AG04450 (cell line): ENCODE measurements at regions not wholly inside any gene's neighbourhood (a gene's known extent, or its start where the extent isn't known, plus 50 kb on each side); places are given as distances from the start of the nearest gene placed in this dataset.

Experiments
- CTCF ChIA-PET: fragments of 300-600, 350-600 bp; formaldehyde crosslinking; extraction: SDS; loops from one replicate; lab custom pipeline; 2022; ENCODE audit warnings: antibody characterized with exemption, inconsistent platforms; lab: Charles Lee
- POLR2A ChIA-PET: fragments of 350-600 bp; formaldehyde crosslinking; extraction: SDS; loops from one replicate; lab custom pipeline; 2021; ENCODE audit warnings: antibody characterized with exemption, inconsistent platforms; lab: Yijun Ruan, JAX
- DNase-seq: peaks from one replicate; pipeline ENCODE4 v3.0.0-alpha.2; 2011; ENCODE audit warnings: low read depth, low spot score
- H3K27ac ChIP-seq: one replicate; pipeline ENCODE4 v1.5.1; 2012; ENCODE audit warnings: low read depth, low read length, control low read depth
- H3K27me3 ChIP-seq: one replicate; pipeline ENCODE4 v1.6.0; 2012; ENCODE audit warnings: low read length; ENCODE audit not compliant: control insufficient read depth, insufficient read depth
- H3K4me3 ChIP-seq: 2 replicates; pipeline ENCODE4 v1.5.1; 2011; ENCODE audit warnings: mild to moderate bottlenecking, low read depth, low read length, control low read depth
- H3K9me3 ChIP-seq: 2 replicates; pipeline ENCODE4 v1.5.1; 2012; ENCODE audit warnings: low read length; ENCODE audit not compliant: control insufficient read depth, insufficient read depth
- TF ChIP-seq, protein P1 (sequence below): IDR thresholded peaks from 2 replicates; pipeline ENCODE4 v1.5.1; 2011; ENCODE audit warnings: low read depth, low read length, control low read depth, inconsistent platforms

GRCh38 chr2:217179854-217180253, 320.0 kb upstream of the TNP1 start:
- Histone ChIP-seq H3K4me3 (no peak overlapping the region), H3K9me3 (no peaks in the 10 kb centered on the region), H3K27ac (no peak overlapping the region), H3K27me3 (no peaks in the 10 kb centered on the region)
- TF ChIP-seq, protein P1, sequence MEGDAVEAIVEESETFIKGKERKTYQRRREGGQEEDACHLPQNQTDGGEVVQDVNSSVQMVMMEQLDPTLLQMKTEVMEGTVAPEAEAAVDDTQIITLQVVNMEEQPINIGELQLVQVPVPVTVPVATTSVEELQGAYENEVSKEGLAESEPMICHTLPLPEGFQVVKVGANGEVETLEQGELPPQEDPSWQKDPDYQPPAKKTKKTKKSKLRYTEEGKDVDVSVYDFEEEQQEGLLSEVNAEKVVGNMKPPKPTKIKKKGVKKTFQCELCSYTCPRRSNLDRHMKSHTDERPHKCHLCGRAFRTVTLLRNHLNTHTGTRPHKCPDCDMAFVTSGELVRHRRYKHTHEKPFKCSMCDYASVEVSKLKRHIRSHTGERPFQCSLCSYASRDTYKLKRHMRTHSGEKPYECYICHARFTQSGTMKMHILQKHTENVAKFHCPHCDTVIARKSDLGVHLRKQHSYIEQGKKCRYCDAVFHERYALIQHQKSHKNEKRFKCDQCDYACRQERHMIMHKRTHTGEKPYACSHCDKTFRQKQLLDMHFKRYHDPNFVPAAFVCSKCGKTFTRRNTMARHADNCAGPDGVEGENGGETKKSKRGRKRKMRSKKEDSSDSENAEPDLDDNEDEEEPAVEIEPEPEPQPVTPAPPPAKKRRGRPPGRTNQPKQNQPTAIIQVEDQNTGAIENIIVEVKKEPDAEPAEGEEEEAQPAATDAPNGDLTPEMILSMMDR: no peak
- CTCF ChIA-PET: interaction anchor here (0.7 kb wide), 1 partner anchor 13 kb away, joined by 3 read pairs; no protein-coding TSS in a partner anchor
- POLR2A ChIA-PET: no interaction called here
- DNase-seq: no peak

- no peaks in the 10 kb centered on the region for H3K9me3 ChIP-seq
- no peak for DNase-seq
- CTCF ChIA-PET: no interaction called here
- POLR2A ChIA-PET: interaction anchor here (0.6 kb wide), 1 partner anchor 485 kb away, joined by 4 read pairs; no protein-coding TSS in a partner anchor
- no peak overlapping the region for H3K4me3 ChIP-seq
- H3K27me3 ChIP-seq: no peaks in the 10 kb centered on the region
- H3K27ac ChIP-seq: no peak overlapping the region
- TF ChIP-seq, protein P1: no peak
Measured at GRCh38 chr2:217178341-217178740, 318.5 kb upstream of the TNP1 start.

DNA sequence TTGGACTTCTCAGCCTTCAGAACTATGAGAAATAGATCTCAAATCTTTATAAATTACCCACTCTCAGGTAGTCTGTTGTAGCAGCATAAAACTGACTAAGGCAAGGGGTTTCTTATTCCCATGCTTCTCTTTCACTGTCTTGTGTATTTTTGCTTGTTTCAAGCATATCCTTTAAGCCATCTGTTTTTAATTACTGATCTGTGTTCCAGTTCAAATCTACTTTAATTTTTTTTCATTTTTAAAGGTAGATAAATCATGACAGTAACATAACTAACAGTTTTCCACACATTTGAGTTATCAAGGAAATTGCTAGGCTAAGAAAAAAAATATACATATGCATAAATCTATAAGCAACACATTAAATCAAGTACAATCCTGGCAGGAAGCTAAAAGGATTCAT, 317.9 kb upstream of the TNP1 start:
- ChIA-PET CTCF (no interaction called here), POLR2A (interaction anchor here (0.6 kb wide), 1 partner anchor 485 kb away, joined by 4 read pairs; no protein-coding TSS in a partner anchor)
- Histone ChIP-seq H3K9me3 (no peaks in the 10 kb centered on the region), H3K4me3 (no peak overlapping the region), H3K27ac (no peak overlapping the region), H3K27me3 (no peaks in the 10 kb centered on the region)
- TF ChIP-seq, protein P1: no peak
- no peak for DNase-seq

- H3K4me3 ChIP-seq: no peak overlapping the region
- ChIA-PET CTCF (interaction anchor here (0.5 to 0.8 kb wide), 3 partner anchors 339 to 769 kb away, joined by 3 read pairs; no protein-coding TSS in a partner anchor), POLR2A (no interaction called here)
- no peaks in the 10 kb centered on the region for H3K9me3 ChIP-seq
- DNase-seq: no peak
- H3K27me3 ChIP-seq: no peaks in the 10 kb centered on the region
- TF ChIP-seq, protein P1: no peak
- no peak overlapping the region for H3K27ac ChIP-seq
Measured at GRCh38 chr2:217171874-217172273, 312.0 kb upstream of the TNP1 start.

- Histone ChIP-seq H3K27ac (no peak overlapping the region), H3K4me3 (no peak overlapping the region), H3K9me3 (no peaks in the 10 kb centered on the region; the same call in 1 of the 2 replicates), H3K27me3 (no peaks in the 10 kb centered on the region)
- ChIA-PET CTCF (no interaction called here), POLR2A (no interaction called here)
- TF ChIP-seq, protein P1: no peak
- DNase-seq: no peak
Measured at GRCh38 chr2:217168496-217168895, 308.6 kb upstream of the TNP1 start.
